HuH-7.5 (cell line): ENCODE measurements at regions not wholly inside any gene's neighbourhood (a gene's known extent, or its start where the extent isn't known, plus 50 kb on each side); places are given as distances from the start of the nearest gene placed in this dataset.
A peak's percentile ranks its signal among the peaks of the same experiment; 100 is the strongest.

Experiments
- DNase-seq: peaks from one replicate; pipeline ENCODE4 v3.0.0; 2011; ENCODE audit warnings: low spot score

DNA sequence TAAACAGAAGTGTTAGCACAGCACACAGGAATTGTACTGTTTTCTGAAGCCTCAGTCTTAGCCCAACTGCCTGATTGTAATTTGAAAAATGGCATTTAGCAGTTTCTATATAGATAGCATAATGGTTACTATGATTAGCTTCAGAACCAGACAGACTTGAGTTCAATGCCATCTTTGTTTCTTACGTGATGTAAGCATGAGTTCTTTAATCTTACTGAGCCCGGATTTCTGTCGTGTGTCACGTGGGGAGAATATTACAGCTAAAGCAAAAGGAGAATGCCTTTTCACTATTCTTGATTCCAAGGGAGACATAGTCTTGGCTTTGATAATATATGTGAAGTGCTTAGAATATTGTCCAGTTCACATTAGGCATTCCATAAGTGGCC, 407.3 kb downstream of the STIM2 start:
- DNase-seq = no peak

DNA sequence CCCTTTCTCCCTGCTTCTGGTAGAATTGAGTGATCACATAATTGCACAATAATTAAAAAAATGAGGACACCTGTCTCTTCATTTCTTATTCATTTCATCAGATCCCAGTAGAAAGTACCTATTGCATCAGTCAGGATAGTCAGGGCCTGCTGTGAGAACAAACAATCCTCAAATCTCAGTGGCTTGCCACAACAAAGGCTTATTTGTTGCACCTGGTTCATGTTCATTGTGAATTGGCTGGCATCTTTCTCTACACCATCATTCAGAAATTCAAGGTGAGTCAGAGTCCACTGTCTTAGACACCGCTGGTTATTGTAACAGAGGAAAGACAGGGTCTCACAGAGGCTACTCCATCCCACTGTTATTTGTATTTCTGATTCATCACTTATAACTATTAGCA, 409.8 kb downstream of the STIM2 start:
- DNase-seq = no peak

DNA sequence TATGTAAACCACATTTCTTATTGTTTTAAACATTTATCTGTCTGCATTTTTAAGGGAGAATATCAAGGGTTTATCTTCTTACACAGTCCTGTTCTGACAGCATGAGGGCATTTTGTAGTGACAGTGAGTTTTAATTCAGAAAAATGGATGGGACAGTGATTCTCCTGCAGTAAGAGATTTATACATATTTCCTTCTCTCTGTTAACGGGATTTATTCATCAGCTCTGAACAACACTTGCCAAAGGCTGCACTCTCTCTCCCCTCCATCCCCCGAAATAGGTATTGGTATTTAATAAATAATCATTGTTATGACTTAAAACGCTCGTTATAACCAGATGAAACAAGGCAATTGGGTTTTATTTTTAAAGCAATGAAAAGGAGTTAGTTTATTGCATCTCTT, 410.9 kb downstream of the STIM2 start:
- no peak for DNase-seq

DNA sequence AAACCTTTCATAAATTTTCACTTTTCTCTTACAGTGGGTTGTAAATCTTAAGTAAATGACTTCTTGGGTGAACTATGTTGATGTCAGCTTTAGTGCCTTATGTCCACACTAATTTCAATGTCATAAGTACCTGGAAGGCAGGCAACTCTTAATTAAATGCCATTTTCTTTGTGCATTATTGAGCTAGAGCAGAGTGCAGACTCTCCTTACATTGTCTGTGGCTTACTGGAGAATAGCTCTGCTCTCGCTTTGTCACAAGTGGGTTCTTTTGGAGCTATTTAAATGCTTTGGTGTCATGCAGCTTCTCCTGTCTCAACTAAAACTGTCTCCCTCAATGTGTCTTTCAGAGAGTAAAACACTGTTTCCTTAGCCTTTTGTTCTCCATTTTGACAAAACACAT, 411.6 kb downstream of the STIM2 start:
- no peak for DNase-seq

DNA sequence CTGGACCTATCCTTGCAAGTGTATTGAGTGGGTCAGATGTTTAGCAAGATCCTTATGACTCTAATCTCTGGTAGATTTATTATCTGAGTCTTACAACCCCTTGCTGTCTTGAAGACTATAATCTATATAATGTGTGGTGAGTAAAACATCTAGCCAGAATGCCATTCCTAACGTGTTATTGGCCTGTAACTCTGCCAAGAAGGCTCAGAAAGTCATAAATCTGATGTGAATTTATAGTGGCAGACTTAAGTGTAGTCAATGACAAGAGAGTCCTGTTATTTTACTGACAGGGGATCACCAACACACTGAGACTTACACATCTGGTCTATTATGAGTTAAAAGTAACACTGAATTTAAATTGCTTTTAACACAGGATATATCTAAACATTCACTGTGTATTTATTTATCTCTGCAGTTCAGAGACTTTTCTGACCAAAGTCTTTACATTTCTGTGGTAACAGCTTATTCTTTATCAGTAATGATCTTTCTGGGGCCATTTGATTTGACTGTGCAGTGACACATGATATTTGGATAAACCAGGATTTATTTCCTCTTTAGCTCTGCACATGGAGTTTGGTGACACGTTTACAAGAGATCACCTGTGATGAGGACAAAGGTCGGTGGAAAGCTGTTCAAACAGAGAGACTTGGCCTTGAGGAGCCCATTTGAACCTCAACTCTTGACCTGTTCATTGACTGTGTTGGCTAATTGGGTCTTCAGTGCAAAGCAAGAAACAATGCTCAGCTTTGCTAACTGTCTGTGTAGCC, 415.8 kb downstream of the STIM2 start:
- no peak for DNase-seq

DNA sequence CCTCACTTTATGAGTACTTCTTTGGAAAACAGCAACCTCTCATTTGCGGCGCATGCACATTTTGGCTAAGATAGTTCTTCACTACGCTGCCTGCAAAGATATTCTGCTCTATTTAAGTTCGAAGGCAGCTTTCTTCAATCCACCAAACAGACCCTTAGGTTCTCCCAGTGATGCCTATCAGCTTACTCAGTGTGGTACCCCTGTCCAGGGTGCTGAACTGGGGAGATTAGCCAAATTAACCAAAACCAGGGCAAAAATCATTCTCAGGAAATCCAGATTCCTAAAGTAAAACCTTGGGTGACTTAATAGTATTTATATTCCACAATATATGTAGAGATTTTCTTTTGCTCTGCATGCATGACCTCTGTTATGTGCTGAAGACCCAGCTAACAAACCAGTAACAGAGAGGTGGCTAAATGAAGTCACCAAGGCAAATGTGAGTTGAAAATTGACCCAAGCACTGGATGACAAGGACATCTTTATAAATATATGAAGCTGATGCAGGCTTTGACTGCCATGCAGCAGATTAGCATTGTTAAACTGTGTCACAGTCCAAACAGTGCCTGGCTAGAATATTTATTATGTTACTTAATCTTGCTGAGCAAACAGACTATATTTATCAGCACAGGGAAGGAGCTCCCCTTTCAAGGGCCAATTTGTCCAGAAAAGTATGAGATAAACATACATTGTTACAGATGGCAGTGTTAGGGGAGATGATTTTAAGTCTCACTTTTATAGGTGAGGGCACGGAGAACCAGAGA, 418.2 kb downstream of the STIM2 start:
- DNase-seq = no peak

DNA sequence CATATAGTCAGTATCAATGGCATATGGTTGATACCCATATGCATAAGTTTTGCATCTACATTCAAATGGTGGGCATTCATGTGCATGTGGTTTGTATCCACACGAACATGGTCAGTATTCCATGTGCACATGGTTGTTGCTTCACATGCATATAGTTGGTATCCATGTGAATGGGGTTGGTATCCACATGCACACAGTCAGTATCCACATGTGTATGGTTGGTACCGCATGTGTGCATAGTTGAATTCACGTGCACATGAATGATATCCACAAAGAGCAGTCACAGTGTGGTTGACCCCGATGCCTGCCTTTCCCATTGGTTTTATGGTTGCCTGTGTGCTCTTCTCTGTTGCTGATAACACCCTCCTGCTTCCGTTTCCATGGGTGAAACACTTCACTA, 427.9 kb downstream of the STIM2 start:
- no peak for DNase-seq

DNA sequence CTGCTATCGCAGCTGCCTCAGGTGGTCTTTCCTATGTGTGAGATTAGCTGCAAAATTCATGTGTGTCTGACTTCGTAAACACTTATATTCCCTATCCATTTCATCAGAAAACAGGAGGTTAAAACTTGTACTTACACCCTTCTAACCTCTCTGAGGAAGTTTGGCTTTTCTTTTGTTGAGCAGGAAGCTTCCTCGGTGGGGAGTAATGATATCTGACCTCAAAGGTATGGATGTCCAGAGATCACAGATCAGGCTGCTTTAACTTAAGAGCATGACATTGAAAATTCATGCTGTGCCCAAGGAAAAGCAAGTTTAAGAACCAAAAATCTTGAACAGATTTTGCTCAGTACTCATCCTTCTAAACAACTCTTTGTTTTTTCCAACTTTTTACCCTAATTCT, 429.1 kb downstream of the STIM2 start:
- no peak for DNase-seq

DNA sequence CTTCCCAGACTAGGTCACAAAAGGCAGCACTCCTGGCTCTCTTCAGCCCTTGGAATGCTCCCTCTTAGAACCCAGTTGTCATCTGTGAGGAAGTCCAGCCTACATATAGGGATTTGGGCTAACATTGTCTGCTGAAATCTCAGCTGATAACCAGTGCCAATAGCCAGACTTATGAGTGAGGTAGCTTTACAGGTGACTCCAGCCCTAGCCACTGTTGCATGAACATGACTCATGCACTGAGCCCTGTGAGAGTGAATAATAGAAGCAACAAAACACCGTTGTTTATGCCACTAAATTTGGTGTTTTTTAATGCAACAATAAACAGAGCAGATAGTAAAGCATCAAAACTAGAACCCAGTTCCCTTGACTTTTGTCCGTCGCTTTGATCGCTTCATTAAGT, 433.2 kb downstream of the STIM2 start:
- DNase-seq = no peak

DNA sequence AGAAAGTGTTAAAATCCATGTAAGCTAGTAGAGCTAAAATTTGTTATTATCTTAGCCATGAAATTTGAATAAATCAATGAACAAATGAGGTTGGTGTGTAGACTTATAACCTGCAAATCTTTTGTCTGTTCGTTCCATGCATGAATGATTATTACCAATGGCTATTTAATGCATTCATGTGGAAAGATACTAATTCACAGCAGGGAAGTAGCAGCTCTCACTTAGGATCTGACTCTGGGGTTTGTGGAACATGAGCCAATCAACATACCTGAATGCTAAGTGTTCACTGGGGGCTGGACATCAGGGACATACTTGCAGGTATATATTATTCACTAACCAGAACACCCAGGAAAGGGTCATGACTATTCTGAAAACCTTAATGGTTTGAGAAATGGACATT, 444.1 kb downstream of the STIM2 start:
- DNase-seq = no peak

DNA sequence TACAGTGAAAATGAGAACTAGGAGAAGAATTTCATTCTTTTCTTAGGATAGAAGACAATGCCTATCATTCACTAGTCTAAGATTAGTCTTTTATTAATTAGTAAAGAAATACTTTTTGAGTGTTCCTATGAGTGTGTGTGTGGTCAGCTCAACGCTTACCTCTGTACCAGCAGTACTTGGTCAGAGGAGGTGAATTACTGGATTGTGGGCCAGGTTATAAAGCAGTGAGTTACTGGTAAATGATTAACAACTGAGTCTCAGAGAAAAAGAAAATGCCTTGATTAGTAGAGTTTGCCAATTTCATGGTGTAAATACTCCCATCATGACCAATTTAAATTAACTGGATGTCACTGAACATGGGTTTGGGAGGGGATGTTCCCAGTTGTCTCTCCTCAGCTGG, 444.6 kb downstream of the STIM2 start:
- DNase-seq = no peak

DNA sequence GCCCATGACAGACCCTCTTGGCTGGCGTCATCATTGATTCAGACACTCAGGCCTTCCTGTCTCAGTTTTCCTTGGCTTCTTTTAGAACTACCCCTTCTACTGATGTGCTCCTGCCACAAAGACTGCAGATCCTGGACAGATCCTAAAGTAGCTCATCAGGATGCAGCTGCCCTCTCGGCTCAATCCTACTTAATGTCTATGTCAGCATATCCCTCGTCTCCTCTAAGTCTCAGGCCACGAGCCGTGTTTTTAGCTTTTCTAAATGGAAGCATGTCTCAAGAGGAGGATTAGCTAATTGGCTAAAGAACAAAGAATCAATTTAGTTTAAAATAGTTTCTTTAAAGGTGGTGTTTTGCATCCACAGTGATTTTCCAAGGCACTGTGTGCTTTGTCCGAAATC, 447.7 kb downstream of the STIM2 start:
- DNase-seq = no peak

DNA sequence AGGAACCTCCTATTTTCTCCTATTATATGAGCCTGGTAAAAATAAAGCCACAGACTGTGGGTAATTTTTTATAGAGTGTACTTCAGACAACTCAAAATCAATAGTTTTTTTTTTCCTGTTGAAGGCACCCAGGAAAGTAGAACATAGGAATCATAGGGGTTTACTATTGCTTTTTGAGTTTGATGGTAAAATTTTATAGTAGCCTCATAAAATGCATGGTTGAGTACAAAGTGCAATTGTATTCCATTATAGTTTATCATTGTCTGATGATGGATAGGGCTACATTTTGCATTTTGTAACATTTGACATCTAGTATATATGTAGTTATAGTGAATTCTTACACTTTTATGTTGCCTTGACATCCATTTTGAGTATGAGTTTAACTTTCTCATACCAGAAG, 455.0 kb downstream of the STIM2 start:
- DNase-seq = no peak

DNA sequence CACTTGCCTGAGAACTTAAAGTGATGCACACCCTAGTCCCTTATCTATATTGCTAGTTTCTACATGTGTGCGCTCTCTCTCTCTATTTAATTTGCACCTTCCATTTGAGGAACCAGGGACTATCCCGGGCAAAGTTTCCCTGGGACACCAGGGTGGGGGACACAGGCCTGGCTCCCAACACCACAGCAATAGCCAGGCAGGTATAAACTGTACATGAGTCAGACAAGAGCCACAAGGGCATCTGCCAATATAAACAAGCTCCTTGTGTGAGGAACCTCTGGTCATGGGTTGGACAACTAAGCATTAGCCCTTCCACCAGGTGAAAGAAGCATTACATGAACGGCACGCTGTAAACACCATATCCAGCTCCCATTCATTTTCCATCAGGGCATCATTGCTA, 455.5 kb downstream of the STIM2 start:
- DNase-seq = no peak

DNA sequence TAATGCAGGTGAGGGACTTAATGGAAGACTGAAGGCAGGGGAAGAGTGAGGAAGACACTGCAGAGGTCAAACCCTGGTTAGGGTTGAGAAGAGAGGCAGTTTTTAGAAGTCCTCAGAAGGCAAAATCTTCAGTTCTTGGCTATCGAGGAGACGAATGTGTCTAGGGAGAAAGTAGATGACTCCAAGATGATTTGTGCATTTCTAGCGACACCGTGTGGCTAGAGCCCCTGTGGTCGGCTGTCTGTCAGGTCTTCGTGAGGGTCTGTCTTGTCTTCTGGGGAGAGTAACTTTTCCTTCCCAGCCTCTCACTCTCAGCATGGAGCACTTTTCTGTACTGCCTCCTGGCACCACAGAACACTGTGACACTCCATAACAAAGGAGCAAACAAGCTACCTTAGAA, 458.1 kb downstream of the STIM2 start:
- peak; percentile 20 for DNase-seq

DNA sequence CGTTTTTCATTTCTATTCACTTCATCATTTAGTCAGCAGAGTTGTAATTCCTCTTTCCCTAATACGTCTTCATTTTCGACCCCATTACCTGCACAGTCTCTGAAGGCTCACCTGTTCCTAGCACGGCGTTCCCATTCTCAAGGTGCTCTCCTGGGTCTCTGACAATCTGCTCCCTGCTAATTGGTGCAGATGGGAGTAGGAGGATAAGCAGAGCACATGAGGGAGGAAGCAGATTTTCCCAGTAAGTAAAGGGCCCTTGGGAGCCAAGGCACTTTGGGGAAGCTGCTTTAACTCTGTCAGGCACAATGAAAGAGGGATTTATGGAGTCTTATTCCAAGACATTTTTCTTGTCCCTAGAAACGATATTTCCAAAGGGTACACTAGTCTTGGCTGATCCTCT, 466.4 kb downstream of the STIM2 start:
- DNase-seq = no peak

DNA sequence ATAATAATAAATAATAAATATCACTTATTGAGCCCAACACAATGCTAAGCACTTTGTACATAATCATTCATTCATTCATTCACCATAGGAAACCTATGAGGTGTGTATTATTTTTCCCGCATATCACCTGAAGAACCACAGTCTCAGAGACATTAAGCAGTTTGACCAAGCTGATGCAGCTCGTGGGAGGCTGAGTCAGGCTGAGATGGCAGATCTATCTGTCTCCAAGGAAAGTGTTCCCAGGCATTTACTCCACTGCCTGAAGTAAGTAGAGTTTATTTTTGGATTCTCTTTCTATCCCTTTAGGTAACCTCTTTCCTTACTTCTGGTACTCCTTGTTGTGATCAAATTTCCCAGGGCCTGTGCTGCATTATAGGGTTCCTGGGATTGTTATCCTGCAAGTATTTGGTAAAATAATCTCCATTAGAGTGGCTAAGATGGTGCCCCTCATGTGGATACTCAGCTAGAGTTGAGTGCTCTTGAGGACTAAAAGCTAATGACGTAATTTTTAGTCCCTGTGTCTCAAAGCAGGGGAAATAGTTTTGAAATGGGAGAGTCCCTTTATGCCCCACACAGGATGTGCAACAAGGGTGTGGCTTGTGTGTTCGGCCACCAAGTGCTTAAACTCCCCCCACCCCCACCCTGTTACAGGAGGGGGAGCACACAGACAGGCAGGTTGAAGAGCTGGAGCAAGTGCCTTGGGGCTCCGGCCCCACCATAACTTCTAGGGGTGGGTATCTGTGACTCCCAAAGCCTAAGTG, 467.0 kb downstream of the STIM2 start:
- DNase-seq = no peak

DNA sequence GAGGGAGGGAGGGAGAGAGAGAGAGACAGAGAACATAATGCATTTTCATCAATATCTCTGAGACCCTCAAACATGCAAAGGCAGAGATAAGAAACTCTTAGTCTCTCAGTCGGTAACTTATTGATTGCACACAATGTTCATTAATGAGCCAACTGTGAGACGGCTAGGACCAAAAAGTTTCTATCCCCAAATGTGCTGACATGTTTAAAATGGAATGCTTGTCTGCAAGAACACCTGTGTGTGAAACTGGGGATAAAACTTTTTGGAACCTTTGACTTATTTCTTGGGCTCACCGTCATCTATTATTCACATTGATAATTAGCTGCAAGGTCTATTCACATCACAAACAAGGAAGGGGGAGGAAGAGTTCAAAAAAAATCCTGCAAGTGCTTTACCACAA, 477.9 kb downstream of the STIM2 start:
- DNase-seq = no peak

DNA sequence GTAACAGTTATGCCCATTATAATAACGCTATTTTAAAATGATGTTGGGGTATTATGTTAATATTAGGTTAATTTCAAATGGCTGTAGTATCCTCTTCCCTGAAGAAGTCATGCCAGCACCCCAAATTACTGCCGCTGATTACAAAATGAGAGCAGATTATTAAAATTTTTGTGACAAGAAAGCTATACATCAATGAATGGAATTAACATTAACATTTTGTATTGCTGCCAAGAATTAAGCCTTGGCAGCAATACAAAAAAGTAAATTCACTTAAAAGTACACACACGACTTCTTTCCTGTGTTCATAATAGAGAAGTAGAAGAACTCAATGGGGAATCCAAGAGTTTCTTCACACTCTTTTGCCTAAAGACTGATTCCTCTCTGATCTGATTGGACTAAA, 482.8 kb downstream of the STIM2 start:
- DNase-seq = no peak

DNA sequence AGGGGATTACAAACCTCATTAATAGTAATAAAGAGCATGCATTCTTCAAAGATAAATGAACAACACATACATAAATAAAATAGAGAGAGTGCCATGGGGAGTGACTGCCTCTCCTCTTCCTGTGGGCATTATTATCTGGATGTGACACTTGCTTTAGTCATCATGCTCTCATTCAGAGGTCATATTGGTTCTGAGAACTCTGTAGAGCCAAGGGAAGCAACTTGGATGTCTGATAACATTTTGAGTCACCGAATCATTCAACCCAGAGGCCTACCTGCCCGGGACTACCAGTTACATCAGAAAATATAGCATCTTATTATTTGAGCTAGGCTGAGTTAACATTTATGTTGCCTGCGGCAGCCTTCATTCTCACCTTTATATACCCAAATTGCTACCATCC, 489.5 kb downstream of the STIM2 start:
- no peak for DNase-seq

DNA sequence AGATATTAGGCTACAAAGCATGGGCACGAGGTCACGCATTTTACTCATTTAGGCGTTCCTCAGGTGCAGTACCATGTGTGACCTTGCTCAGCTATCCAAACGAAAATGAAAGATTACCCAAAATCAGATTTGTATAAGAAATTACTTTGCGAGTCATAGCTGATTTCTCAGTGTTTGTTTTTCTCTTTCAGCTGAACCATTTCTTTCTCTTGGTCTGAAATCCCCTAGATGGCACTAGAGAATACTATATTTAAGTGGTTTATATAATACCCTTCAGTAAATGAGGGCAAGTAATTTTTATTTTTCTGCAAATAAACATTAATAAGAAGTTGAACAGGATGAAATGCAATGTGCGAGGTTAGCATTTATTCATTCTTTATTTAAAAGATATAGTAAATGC, 496.6 kb downstream of the STIM2 start:
- DNase-seq = no peak

DNA sequence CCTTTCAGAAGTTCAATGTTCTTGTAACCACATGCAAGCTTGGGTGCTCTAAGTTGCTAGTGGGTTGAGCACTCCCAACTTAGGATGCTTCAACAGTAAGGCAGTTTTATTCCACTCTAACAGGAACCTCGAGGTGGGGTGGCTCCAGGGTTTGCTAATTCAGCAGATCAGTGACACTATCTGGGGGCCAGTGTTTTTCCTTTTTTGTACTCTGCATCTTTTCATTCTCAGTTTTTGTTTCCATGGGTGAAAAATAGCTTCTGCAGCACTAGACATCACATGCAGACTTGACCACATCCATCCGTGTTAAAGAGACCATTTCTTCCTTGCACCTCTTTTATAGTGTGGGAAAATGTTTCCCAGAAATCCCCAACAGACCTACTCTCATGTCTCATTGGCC, 497.6 kb downstream of the STIM2 start:
- no peak for DNase-seq

DNA sequence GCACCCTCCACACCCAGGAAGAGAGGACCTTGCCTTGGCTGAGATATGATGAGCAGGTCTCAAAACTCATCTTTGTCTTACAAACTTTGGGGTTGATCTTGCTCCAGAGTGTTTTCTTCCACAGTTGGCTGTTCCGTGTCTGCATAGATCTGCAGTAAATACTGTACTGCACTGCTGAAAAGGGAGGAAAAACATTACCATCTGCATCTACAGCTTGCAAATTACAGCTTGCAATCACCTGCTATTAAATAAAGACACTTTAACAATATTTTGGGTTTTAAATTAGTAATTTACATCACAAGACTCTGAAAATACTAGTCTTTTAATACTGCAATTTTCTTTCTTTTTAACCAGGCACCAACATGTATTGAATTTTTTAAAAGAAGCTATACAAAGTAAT, 499.5 kb downstream of the STIM2 start:
- DNase-seq = no peak
